ENCODE measurements at regions not wholly inside any gene's neighbourhood (a gene's known extent, or its start where the extent isn't known, plus 50 kb on each side); places are given as distances from the start of the nearest gene placed in this dataset.

DNA sequence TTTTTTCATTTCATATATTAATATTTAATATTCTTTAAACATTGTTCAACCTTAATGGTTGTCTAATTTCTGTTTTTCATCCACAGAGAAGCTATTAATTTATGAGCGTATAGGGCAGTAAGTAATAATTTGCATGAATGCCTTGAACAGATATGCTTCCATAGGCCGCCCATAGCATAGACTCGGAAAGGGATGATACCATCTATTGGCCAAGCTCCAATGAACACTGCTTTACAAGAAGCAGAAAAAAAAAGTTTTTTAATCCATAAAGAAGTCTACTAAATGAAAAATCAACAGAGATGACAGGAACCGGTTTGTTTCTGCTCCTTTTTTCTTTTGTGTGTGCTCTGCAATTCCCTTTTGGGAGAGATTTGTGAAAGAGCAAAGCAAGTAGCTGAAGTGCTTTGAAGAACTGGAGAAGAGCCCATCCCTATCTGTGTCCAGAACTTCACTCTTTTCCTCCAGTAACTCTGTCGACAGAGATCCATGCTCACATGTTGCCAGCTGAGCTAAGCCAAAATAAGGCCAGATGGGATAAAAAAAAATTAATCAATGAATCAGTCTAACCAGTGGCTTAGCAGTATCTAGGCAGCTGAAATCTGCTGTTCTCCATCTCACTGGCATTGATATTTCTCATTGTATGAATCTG, 215.9 kb upstream of the SOX21 start:
- TF ChIP-seq, protein P1, sequence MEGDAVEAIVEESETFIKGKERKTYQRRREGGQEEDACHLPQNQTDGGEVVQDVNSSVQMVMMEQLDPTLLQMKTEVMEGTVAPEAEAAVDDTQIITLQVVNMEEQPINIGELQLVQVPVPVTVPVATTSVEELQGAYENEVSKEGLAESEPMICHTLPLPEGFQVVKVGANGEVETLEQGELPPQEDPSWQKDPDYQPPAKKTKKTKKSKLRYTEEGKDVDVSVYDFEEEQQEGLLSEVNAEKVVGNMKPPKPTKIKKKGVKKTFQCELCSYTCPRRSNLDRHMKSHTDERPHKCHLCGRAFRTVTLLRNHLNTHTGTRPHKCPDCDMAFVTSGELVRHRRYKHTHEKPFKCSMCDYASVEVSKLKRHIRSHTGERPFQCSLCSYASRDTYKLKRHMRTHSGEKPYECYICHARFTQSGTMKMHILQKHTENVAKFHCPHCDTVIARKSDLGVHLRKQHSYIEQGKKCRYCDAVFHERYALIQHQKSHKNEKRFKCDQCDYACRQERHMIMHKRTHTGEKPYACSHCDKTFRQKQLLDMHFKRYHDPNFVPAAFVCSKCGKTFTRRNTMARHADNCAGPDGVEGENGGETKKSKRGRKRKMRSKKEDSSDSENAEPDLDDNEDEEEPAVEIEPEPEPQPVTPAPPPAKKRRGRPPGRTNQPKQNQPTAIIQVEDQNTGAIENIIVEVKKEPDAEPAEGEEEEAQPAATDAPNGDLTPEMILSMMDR (IDR thresholded peaks at IDR 0.05): no peak
- no peak for TF ChIP-seq POLR2A (IDR thresholded peaks at IDR 0.05)
- TF ChIP-seq EP300 (IDR thresholded peaks at IDR 0.05): no peak
- TF ChIP-seq POLR2AphosphoS5 (IDR thresholded peaks at IDR 0.05): no peak

All from gastroesophageal sphincter (tissue), 3 donors.